OCI-LY7 (cell line): ENCODE measurements at regions not wholly inside any gene's neighbourhood (a gene's known extent, or its start where the extent isn't known, plus 50 kb on each side); places are given as distances from the start of the nearest gene placed in this dataset.

Source experiments
- BruUV-seq: library from RNA; stranded (reverse); fragments of 400-500 nt; replicated peaks from 2 replicates; lab custom pipeline; 2021; lab: Mats Ljungman, UMichigan
- CTCF ChIA-PET: fragments of 300-600 bp; sonication (Branson Sonifier 250); formaldehyde crosslinking; loops from one replicate; lab custom pipeline; 2022; ENCODE audit warnings: antibody characterized with exemption; ENCODE audit not compliant: unreplicated experiment; lab: Charles Lee
- POLR2A ChIA-PET: fragments of 300-600 bp; sonication (Branson Sonifier 250); formaldehyde crosslinking; loops from one replicate; lab custom pipeline; 2022; ENCODE audit warnings: antibody characterized with exemption; lab: Charles Lee
- DNase-seq: peaks from one replicate; pipeline ENCODE4 v3.0.0-alpha.2; 2015; ENCODE audit warnings: low spot score
- H2AFZ ChIP-seq: fragments of 200-600 bp; sonication (generic), shearing (Covaris generic); 2 replicates; pipeline ENCODE4 v1.6.1; 2014; ENCODE audit warnings: mild to moderate bottlenecking, antibody characterized with exemption, low read length, moderate library complexity
- H3K27ac ChIP-seq: fragments of 200-600 bp; sonication (generic); 2 replicates; pipeline ENCODE4 v1.5.1; 2014; ENCODE audit warnings: mixed run types, low read depth, mild to moderate bottlenecking, moderate library complexity, low read length, inconsistent platforms; ENCODE audit not compliant: poor library complexity, severe bottlenecking
- H3K36me3 ChIP-seq: fragments of 200-600 bp; sonication (generic); 2 replicates; pipeline ENCODE4 v1.6.1; 2014; ENCODE audit warnings: mild to moderate bottlenecking, antibody characterized with exemption, low read length, moderate library complexity, mixed read lengths; ENCODE audit not compliant: insufficient read depth
- H3K4me1 ChIP-seq: fragments of 200-600 bp; sonication (generic); 2 replicates; pipeline ENCODE4 v1.5.1; 2014; ENCODE audit warnings: mild to moderate bottlenecking, low read length; ENCODE audit not compliant: insufficient read depth, poor library complexity, severe bottlenecking
- H3K4me2 ChIP-seq: fragments of 200-600 bp; sonication (generic); 2 replicates; pipeline ENCODE4 v1.6.1; 2014; ENCODE audit warnings: mild to moderate bottlenecking, low read length
- H3K4me3 ChIP-seq: fragments of 200-600 bp; sonication (generic); 2 replicates; pipeline ENCODE4 v1.5.1; 2014; ENCODE audit warnings: mild to moderate bottlenecking, low read depth, low read length; ENCODE audit not compliant: poor library complexity, severe bottlenecking
- H3K79me2 ChIP-seq: fragments of 200-600 bp; sonication (generic); 2 replicates; pipeline ENCODE4 v1.6.1; 2016; ENCODE audit warnings: low read depth, mild to moderate bottlenecking, low read length, moderate library complexity, mixed read lengths; ENCODE audit not compliant: insufficient read depth
- H3K9me2 ChIP-seq: fragments of 200-600 bp; sonication (generic); 2 replicates; pipeline ENCODE4 v1.6.1; 2016; ENCODE audit warnings: mild to moderate bottlenecking, low read length, mixed read lengths; ENCODE audit not compliant: insufficient read depth
- H3K9me3 ChIP-seq: fragments of 200-600 bp; sonication (generic); 2 replicates; pipeline ENCODE4 v1.6.1; 2014; ENCODE audit warnings: mild to moderate bottlenecking, mixed run types, low read length, mixed read lengths
- H4K20me1 ChIP-seq: fragments of 200-600 bp; sonication (generic); 2 replicates; pipeline ENCODE4 v1.6.1; 2014; ENCODE audit warnings: mild to moderate bottlenecking, antibody characterized with exemption, low read length, moderate library complexity, mixed read lengths; ENCODE audit not compliant: insufficient read depth
- EZH2phosphoT487 ChIP-seq: fragments of 200-600 bp; sonication (generic); IDR thresholded peaks from 2 replicates; pipeline ENCODE4 v1.6.1; 2018; ENCODE audit warnings: low read depth, borderline replicate concordance, mild to moderate bottlenecking, mixed run types, antibody characterized with exemption, low read length, moderate library complexity, mixed read lengths
- intact Hi-C: fragments of 100-400 bp; cut with micrococcal nuclease; formaldehyde crosslinking; loops from one replicate; pipeline ENCODE4 v1.10.0; 2022; ENCODE audit not compliant: unreplicated experiment
- TF ChIP-seq, protein P1 (sequence below): fragments of 200-600 bp; sonication (generic); conservative IDR thresholded peaks from 2 replicates; pipeline ENCODE4 v1.5.1; 2014; ENCODE audit warnings: mild to moderate bottlenecking, antibody characterized with exemption, low read length, moderate library complexity, mixed read lengths

GRCh38 chr9:80085668-80086067, 513.9 kb downstream of the TLE4 start:
- Histone ChIP-seq H4K20me1 (no peaks in the 10 kb centered on the region), H3K9me2 (no peaks in the 10 kb centered on the region), H3K27ac (no peak overlapping the region), H3K4me1 (no peaks in the 10 kb centered on the region), H3K79me2 (no peaks in the 10 kb centered on the region), H3K4me3 (no peak overlapping the region), H3K9me3 (no peaks in the 10 kb centered on the region), H3K36me3 (no peaks in the 10 kb centered on the region), H2AFZ (no peak overlapping the region), H3K4me2 (no peak overlapping the region)
- intact Hi-C loops = no loop called here
- CTCF ChIA-PET = no interaction called here
- TF ChIP-seq, protein P1, sequence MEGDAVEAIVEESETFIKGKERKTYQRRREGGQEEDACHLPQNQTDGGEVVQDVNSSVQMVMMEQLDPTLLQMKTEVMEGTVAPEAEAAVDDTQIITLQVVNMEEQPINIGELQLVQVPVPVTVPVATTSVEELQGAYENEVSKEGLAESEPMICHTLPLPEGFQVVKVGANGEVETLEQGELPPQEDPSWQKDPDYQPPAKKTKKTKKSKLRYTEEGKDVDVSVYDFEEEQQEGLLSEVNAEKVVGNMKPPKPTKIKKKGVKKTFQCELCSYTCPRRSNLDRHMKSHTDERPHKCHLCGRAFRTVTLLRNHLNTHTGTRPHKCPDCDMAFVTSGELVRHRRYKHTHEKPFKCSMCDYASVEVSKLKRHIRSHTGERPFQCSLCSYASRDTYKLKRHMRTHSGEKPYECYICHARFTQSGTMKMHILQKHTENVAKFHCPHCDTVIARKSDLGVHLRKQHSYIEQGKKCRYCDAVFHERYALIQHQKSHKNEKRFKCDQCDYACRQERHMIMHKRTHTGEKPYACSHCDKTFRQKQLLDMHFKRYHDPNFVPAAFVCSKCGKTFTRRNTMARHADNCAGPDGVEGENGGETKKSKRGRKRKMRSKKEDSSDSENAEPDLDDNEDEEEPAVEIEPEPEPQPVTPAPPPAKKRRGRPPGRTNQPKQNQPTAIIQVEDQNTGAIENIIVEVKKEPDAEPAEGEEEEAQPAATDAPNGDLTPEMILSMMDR = no peak
- no peak for TF ChIP-seq EZH2phosphoT487
- POLR2A ChIA-PET = no interaction called here
- BruUV-seq = no TSS peak
- DNase-seq = no peak

DNA sequence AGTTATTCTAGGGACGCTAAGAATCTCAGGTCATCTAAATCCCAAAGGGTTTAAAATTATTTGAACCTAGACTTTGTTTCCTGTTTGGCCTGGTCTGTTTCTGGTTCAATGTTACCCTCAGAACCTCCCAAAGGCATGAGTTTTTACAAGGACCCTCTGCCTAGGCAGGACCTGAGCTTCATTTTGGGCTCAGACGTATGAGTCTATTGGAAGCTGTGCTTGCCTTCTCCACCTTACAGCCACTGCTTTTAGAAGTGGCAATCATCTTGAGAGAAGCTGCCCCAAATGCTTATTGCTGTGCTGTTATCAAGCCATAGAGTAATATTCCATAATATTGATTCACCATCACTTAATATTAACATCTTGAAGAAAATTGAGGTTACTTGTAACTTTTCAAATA, 510.4 kb downstream of the TLE4 start:
- ChIA-PET POLR2A (interaction anchor here (0.7 to 1.1 kb wide), 2 partner anchors 13 to 69 kb away, joined by 3 read pairs; no protein-coding TSS in a partner anchor), CTCF (no interaction called here)
- intact Hi-C loops = no loop called here
- Histone ChIP-seq H2AFZ (no peak overlapping the region), H4K20me1 (no peaks in the 10 kb centered on the region), H3K4me3 (no peak overlapping the region), H3K4me1 (no peaks in the 10 kb centered on the region), H3K36me3 (no peaks in the 10 kb centered on the region), H3K9me2 (no peaks in the 10 kb centered on the region), H3K4me2 (no peak overlapping the region), H3K79me2 (no peaks in the 10 kb centered on the region), H3K27ac (no peak overlapping the region), H3K9me3 (no peaks in the 10 kb centered on the region)
- no peak for DNase-seq
- BruUV-seq = no TSS peak
- no peak for TF ChIP-seq EZH2phosphoT487
- TF ChIP-seq, protein P1 = no peak

GRCh38 chr9:80078826-80079225, 507.1 kb downstream of the TLE4 start:
- H2AFZ ChIP-seq = no peak overlapping the region
- no peaks in the 10 kb centered on the region for H3K79me2 ChIP-seq
- no peaks in the 10 kb centered on the region for H3K4me1 ChIP-seq
- H3K9me2 ChIP-seq = no peaks in the 10 kb centered on the region
- TF ChIP-seq, protein P1 = no peak
- TF ChIP-seq EZH2phosphoT487 = no peak
- no peak overlapping the region for H3K27ac ChIP-seq
- H3K4me3 ChIP-seq = no peak overlapping the region
- H3K9me3 ChIP-seq = no peaks in the 10 kb centered on the region
- ChIA-PET POLR2A (no interaction called here), CTCF (no interaction called here)
- no peaks in the 10 kb centered on the region for H3K36me3 ChIP-seq
- no TSS peak for BruUV-seq
- H4K20me1 ChIP-seq = no peaks in the 10 kb centered on the region
- no peak overlapping the region for H3K4me2 ChIP-seq
- DNase-seq = no peak
- intact Hi-C loops = no loop called here
